ENCODE measurements at regions not wholly inside any gene's neighbourhood (a gene's known extent, or its start where the extent isn't known, plus 50 kb on each side); places are given as distances from the start of the nearest gene placed in this dataset.

DNA sequence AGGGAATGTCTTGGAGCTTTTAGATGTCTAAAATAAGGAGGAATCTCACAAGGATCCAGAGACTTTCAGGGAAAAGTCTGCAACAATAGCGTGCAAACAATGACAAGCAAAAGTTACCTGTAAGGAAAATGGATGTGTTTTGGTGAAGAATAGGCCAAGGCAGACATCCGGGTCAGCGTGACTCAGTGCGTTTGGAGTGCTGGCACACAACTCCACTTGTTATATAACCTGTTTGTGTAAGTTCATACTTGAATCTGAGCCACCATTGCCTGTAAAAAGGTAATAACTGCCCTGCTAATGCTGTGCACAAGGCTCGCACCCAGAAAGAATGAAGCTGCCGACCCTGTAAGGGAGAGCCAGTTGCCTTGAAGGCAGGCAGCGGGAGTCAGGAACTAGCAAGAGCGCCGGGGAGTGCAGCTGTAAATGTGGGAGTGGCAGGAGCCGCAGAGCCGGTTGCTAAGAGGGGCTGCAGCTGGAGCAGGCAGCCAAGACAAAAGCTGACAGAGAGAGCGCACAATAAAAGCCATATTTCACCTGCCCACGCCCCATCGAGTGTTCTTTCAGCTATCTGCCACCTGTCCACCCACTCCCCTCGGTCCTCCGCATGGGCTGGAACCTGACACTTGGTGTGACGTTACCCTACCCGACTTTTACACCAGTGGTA is 638.5 kb upstream of the MIS18BP1 start:
- TF ChIP-seq POLR2A (IDR thresholded peaks at IDR 0.05; ENCODE audit: low read length) (no peak), GATA1 (IDR thresholded peaks at IDR 0.05; ENCODE audit: low read depth, low read length) (no peak)

Measured in erythroblast (primary cell).